GM12864 (cell line): ENCODE measurements at regions not wholly inside any gene's neighbourhood (a gene's known extent, or its start where the extent isn't known, plus 50 kb on each side); places are given as distances from the start of the nearest gene placed in this dataset.

Experiments
- DNase-seq: peaks from one replicate; pipeline ENCODE4 v3.0.0-alpha.2; 2011; ENCODE audit warnings: low read depth
- H3K4me3 ChIP-seq: 2 replicates; pipeline ENCODE4 v1.5.1; 2011; ENCODE audit warnings: mild to moderate bottlenecking, low read depth, low read length, control low read depth
- TF ChIP-seq, protein P1 (sequence below): IDR thresholded peaks from 2 replicates; pipeline ENCODE4 v1.5.1; 2011; ENCODE audit warnings: low read depth, mild to moderate bottlenecking, moderate library complexity, low read length, control low read depth, inconsistent platforms; ENCODE audit errors: missing control alignments

DNA sequence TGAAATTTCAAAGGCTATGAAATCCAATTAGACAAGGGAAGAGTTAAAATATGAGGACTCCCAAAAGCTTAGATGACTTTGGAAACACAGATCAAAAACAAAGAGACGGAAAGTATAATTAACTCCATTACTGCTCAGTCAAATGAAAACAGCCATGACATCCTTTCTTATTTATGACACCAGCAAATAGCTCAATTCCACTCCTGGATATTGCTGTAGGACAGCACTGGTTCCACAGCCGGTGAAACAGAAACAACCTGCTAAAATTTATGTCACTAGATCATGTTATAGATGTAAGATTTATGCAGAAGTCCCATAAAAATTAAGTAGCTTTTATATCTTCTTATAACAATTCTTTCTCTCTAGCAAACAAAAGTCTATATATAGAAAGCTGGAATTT lies 65.6 kb upstream of the RRP15 start:
- no peak overlapping the region for H3K4me3 ChIP-seq
- TF ChIP-seq, protein P1, sequence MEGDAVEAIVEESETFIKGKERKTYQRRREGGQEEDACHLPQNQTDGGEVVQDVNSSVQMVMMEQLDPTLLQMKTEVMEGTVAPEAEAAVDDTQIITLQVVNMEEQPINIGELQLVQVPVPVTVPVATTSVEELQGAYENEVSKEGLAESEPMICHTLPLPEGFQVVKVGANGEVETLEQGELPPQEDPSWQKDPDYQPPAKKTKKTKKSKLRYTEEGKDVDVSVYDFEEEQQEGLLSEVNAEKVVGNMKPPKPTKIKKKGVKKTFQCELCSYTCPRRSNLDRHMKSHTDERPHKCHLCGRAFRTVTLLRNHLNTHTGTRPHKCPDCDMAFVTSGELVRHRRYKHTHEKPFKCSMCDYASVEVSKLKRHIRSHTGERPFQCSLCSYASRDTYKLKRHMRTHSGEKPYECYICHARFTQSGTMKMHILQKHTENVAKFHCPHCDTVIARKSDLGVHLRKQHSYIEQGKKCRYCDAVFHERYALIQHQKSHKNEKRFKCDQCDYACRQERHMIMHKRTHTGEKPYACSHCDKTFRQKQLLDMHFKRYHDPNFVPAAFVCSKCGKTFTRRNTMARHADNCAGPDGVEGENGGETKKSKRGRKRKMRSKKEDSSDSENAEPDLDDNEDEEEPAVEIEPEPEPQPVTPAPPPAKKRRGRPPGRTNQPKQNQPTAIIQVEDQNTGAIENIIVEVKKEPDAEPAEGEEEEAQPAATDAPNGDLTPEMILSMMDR, result no peak
- no peak for DNase-seq

GRCh38 chr1:218224101-218224500 lies 61.0 kb upstream of the RRP15 start:
- no peak overlapping the region for H3K4me3 ChIP-seq
- TF ChIP-seq, protein P1, result no peak
- DNase-seq, result no peak

DNA sequence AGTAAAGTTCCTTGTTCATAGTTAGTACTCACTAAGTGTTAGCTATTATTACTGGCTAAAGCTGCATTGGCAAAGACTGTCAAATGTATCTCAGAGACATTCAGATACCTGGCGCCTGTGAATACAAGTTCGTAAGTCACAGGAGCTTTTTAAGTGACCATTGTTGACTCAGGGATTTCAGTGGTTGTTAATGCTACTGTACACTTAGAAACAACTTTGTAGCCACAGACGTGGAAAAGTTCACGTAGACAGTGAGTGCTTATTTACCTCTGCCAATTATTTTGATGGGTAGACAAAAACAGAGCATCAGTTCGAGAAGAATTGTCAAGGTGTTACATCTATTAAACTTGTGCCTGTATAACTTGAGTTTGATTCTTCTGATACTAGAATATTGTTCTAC lies 59.1 kb upstream of the RRP15 start:
- TF ChIP-seq, protein P1, result no peak
- H3K4me3 ChIP-seq, result no peak overlapping the region
- DNase-seq, result no peak
